Osteoblast (primary cell): ENCODE measurements at regions not wholly inside any gene's neighbourhood (a gene's known extent, or its start where the extent isn't known, plus 50 kb on each side); places are given as distances from the start of the nearest gene placed in this dataset.

Experiments
- DNase-seq: peaks from one replicate; pipeline ENCODE4 v3.0.0; 2011; ENCODE audit warnings: low spot score, mixed read lengths; ENCODE audit not compliant: insufficient read length; ENCODE audit errors: missing footprints
- H2AFZ ChIP-seq: 2 replicates; pipeline ENCODE4 v1.6.0; 2011; ENCODE audit warnings: mild to moderate bottlenecking, low read length
- H3K27ac ChIP-seq: 2 replicates; pipeline ENCODE4 v1.5.1; 2011; ENCODE audit warnings: mild to moderate bottlenecking, low read depth, low read length, moderate library complexity
- H3K27me3 ChIP-seq: 2 replicates; pipeline ENCODE4 v1.6.0; 2012; ENCODE audit warnings: mild to moderate bottlenecking, control low read depth, inconsistent platforms, low read length, moderate library complexity; ENCODE audit not compliant: insufficient read depth
- H3K36me3 ChIP-seq: 2 replicates; pipeline ENCODE4 v1.5.1; 2011; ENCODE audit warnings: mild to moderate bottlenecking, low read length, control low read depth, moderate library complexity; ENCODE audit not compliant: insufficient read depth
- H3K4me1 ChIP-seq: 2 replicates; pipeline ENCODE4 v1.5.1; 2011; ENCODE audit warnings: mild to moderate bottlenecking, low read length, control low read depth, moderate library complexity; ENCODE audit not compliant: insufficient read depth
- H3K4me2 ChIP-seq: 2 replicates; pipeline ENCODE4 v1.6.0; 2011; ENCODE audit warnings: mild to moderate bottlenecking, low read length; ENCODE audit not compliant: insufficient read depth
- H3K4me3 ChIP-seq: fragments of 200-600 bp; sonication (generic); 3 replicates; pipeline ENCODE4 v1.5.1; 2012; ENCODE audit warnings: mild to moderate bottlenecking, low read length, inconsistent platforms; ENCODE audit not compliant: insufficient read depth
- H3K79me2 ChIP-seq: 2 replicates; pipeline ENCODE4 v1.6.0; 2012; ENCODE audit warnings: mild to moderate bottlenecking, low read length, control low read depth, inconsistent platforms; ENCODE audit not compliant: insufficient read depth
- H3K9me3 ChIP-seq: 2 replicates; pipeline ENCODE4 v1.5.1; 2011; ENCODE audit warnings: low read depth, low read length, control low read depth
- H4K20me1 ChIP-seq: 2 replicates; pipeline ENCODE4 v1.6.0; 2012; ENCODE audit warnings: mild to moderate bottlenecking, low read length, control low read depth; ENCODE audit not compliant: insufficient read depth
- TF ChIP-seq, protein P1 (sequence below): IDR thresholded peaks from 2 replicates; pipeline ENCODE4 v1.5.1; 2011; ENCODE audit warnings: mild to moderate bottlenecking, low read depth, low read length, moderate library complexity; ENCODE audit errors: extremely low read depth

DNA sequence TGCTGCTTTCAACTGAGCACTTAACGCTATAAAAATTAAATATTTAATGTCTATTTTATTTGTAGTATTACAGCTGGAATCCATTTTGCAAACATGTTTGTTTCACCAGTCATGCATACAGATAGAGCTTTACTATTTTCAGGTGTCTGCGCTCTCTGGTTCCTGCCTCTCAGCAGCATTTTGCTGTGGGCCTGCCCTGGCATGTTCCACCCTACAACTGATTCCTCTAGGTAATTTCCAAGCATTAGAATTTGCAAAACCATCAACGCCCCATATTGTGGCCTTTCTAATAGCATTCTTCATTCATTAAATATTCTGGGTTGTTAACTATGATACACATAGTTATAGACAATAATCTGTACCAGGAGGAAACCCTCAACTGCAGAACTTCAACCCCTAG is 266.4 kb upstream of the DLGAP1 start:
- no peaks in the 10 kb centered on the region for H3K9me3 ChIP-seq
- H3K4me3 ChIP-seq: no peak overlapping the region
- no peak overlapping the region for H3K27ac ChIP-seq
- no peak for DNase-seq
- H3K4me2 ChIP-seq: no peak overlapping the region
- H3K27me3 ChIP-seq: no peaks in the 10 kb centered on the region
- no peak overlapping the region for H2AFZ ChIP-seq
- no peaks in the 10 kb centered on the region for H4K20me1 ChIP-seq
- no peaks in the 10 kb centered on the region for H3K79me2 ChIP-seq
- TF ChIP-seq, protein P1, sequence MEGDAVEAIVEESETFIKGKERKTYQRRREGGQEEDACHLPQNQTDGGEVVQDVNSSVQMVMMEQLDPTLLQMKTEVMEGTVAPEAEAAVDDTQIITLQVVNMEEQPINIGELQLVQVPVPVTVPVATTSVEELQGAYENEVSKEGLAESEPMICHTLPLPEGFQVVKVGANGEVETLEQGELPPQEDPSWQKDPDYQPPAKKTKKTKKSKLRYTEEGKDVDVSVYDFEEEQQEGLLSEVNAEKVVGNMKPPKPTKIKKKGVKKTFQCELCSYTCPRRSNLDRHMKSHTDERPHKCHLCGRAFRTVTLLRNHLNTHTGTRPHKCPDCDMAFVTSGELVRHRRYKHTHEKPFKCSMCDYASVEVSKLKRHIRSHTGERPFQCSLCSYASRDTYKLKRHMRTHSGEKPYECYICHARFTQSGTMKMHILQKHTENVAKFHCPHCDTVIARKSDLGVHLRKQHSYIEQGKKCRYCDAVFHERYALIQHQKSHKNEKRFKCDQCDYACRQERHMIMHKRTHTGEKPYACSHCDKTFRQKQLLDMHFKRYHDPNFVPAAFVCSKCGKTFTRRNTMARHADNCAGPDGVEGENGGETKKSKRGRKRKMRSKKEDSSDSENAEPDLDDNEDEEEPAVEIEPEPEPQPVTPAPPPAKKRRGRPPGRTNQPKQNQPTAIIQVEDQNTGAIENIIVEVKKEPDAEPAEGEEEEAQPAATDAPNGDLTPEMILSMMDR: no peak
- H3K4me1 ChIP-seq: no peaks in the 10 kb centered on the region
- H3K36me3 ChIP-seq: no peaks in the 10 kb centered on the region

DNA sequence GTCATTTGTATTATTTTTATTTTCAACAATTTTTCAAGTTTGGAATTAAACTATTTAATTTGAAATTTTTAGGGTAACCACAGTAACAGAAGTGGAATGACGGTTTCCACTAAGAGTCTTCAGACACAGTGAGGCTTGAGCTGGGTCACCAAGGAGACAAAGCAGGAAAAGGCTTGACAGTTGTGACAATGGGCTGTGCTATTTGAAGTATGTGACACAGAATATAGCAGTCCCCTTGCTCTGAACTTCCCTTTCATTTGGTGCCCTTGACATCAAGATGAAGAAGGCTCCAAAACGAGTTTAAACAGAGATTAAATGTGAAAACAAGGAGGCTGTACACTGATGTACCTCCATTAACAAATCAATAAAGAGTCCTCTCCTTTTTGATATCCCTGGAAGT is 265.4 kb upstream of the DLGAP1 start:
- TF ChIP-seq, protein P1: no peak
- no peak overlapping the region for H3K4me2 ChIP-seq
- H3K27ac ChIP-seq: no peak overlapping the region
- no peak for DNase-seq
- H3K79me2 ChIP-seq: no peaks in the 10 kb centered on the region
- no peaks in the 10 kb centered on the region for H3K27me3 ChIP-seq
- no peak overlapping the region for H3K4me3 ChIP-seq
- no peak overlapping the region for H2AFZ ChIP-seq
- H3K36me3 ChIP-seq: no peaks in the 10 kb centered on the region
- no peaks in the 10 kb centered on the region for H3K9me3 ChIP-seq
- no peaks in the 10 kb centered on the region for H4K20me1 ChIP-seq
- no peaks in the 10 kb centered on the region for H3K4me1 ChIP-seq

DNA sequence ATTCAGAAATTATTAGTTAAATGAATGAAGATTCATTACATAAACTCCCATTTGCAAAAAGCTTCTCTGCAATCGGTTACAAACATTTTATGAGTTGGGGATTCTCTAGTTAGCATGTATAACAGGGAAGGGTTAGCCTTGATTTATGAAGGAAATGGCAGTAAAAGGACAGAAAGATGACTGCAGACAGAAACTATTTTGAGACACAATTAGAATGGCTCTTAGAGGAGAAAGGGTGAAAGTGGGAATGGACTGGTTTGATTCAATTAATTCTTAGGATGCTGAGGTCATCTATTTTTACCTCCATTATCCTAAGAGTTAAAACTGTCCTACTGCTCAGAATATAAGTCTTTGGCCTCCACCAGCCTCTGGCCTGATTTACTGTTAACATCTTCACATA is 250.8 kb upstream of the DLGAP1 start:
- TF ChIP-seq, protein P1: no peak
- no peaks in the 10 kb centered on the region for H3K9me3 ChIP-seq
- no peaks in the 10 kb centered on the region for H3K27me3 ChIP-seq
- H3K36me3 ChIP-seq: no peaks in the 10 kb centered on the region
- DNase-seq: no peak
- no peak overlapping the region for H2AFZ ChIP-seq
- H3K27ac ChIP-seq: no peak overlapping the region
- no peaks in the 10 kb centered on the region for H3K4me1 ChIP-seq
- H3K4me2 ChIP-seq: no peak overlapping the region
- H3K4me3 ChIP-seq: no peak overlapping the region
- H3K79me2 ChIP-seq: no peaks in the 10 kb centered on the region
- H4K20me1 ChIP-seq: no peaks in the 10 kb centered on the region

DNA sequence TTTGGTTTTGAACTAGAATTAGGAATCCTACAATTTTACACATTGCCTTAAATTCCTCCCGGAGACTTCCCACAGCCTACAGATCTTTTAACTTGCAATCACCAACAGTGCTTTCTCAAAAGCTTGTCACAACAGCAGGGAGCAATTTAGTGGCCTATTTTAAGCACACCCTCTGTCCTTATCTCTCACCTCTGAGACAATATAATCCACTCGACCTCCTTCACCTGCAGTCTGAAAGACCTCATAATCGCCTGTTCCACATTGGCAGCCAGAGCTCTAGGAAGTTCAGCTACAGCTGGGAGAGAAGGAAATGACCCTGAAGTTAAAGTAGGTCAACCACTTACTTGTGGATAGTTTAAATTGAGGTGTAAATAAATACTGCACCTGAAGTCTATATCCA is 249.7 kb upstream of the DLGAP1 start:
- H3K27ac ChIP-seq: no peak overlapping the region
- no peaks in the 10 kb centered on the region for H3K36me3 ChIP-seq
- H2AFZ ChIP-seq: no peak overlapping the region
- H3K9me3 ChIP-seq: no peaks in the 10 kb centered on the region
- no peak overlapping the region for H3K4me3 ChIP-seq
- no peak overlapping the region for H3K4me2 ChIP-seq
- H3K79me2 ChIP-seq: no peaks in the 10 kb centered on the region
- no peaks in the 10 kb centered on the region for H3K4me1 ChIP-seq
- DNase-seq: no peak
- H3K27me3 ChIP-seq: no peaks in the 10 kb centered on the region
- no peaks in the 10 kb centered on the region for H4K20me1 ChIP-seq
- TF ChIP-seq, protein P1: no peak
